ENCODE measurements at regions not wholly inside any gene's neighbourhood (a gene's known extent, or its start where the extent isn't known, plus 50 kb on each side); places are given as distances from the start of the nearest gene placed in this dataset.

DNA sequence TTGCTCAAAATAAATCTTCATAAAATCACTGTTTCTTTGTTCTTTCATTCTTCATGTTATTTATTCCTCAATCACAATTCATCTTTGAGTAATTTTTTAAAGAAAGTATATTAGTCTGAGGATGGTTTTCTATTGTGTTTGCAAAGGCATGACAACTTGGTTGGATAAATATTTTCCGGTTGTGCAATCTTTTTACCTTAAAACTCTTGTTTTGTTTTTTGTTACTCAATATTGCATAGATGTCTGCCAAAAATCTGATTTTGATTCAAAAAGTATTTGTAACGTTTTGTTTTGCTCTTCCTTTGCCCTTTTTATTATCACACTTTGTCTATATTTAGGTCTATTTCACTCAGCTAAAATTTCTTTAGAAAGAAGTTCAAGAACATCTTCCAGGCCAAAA lies 86.2 kb upstream of the SYT1 start:
- H3K27ac ChIP-seq = no peak overlapping the region
- CTCF ChIA-PET = no interaction called here
- TF ChIP-seq, protein P1, sequence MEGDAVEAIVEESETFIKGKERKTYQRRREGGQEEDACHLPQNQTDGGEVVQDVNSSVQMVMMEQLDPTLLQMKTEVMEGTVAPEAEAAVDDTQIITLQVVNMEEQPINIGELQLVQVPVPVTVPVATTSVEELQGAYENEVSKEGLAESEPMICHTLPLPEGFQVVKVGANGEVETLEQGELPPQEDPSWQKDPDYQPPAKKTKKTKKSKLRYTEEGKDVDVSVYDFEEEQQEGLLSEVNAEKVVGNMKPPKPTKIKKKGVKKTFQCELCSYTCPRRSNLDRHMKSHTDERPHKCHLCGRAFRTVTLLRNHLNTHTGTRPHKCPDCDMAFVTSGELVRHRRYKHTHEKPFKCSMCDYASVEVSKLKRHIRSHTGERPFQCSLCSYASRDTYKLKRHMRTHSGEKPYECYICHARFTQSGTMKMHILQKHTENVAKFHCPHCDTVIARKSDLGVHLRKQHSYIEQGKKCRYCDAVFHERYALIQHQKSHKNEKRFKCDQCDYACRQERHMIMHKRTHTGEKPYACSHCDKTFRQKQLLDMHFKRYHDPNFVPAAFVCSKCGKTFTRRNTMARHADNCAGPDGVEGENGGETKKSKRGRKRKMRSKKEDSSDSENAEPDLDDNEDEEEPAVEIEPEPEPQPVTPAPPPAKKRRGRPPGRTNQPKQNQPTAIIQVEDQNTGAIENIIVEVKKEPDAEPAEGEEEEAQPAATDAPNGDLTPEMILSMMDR (conservative IDR thresholded peaks at IDR 0.05; ENCODE audit: low read depth) = no peak
- no peak for DNase-seq (ENCODE audit: low spot score)
- POLR2A ChIA-PET (ENCODE audit: low non-redundant PET) = no interaction called here

DNA sequence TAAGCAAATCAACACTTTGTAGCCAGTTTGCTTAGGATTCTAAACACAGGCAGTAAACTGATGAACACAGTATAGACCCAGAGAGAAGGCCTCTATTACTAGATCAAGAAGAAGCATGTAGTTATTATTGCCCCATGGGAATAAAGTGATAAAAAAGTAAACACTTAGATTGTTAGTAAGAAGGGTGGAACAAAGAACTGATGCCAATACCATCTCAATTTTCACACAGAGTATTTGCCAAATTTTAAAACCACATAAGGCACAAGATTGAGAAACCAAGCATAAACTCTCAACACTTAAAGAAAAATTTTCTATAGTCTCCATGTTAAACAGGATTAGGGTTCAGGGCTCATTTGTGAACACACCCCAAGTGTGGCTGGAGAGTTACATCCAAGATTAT lies 77.0 kb upstream of the SYT1 start:
- TF ChIP-seq, protein P1 (conservative IDR thresholded peaks at IDR 0.05; ENCODE audit: low read depth) = no peak
- DNase-seq (ENCODE audit: low spot score) = no peak
- CTCF ChIA-PET = no interaction called here
- no peak overlapping the region for H3K27ac ChIP-seq
- POLR2A ChIA-PET (ENCODE audit: low non-redundant PET) = no interaction called here

DNA sequence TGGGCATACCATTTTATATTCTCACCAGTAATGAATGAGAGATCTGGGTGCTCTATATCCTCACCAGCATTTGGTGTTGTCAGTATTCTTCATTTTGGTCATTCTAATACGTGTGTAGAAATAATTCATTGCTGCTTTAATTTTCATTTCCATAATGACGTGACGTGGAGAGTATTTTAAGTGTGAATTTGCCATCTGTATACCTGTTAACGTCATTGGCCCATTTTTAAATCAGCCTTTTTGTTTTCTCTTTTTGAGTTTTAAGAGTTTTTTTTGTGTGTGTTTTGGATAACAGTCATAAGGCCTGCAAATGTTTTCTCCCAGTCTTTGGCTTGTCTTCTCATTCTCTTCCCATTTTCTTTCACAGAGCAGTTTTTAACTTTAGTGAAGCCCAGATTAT lies 74.4 kb upstream of the SYT1 start:
- H3K27ac ChIP-seq = no peak overlapping the region
- DNase-seq (ENCODE audit: low spot score) = no peak
- POLR2A ChIA-PET (ENCODE audit: low non-redundant PET) = no interaction called here
- CTCF ChIA-PET = no interaction called here
- TF ChIP-seq, protein P1 (conservative IDR thresholded peaks at IDR 0.05; ENCODE audit: low read depth) = no peak

DNA sequence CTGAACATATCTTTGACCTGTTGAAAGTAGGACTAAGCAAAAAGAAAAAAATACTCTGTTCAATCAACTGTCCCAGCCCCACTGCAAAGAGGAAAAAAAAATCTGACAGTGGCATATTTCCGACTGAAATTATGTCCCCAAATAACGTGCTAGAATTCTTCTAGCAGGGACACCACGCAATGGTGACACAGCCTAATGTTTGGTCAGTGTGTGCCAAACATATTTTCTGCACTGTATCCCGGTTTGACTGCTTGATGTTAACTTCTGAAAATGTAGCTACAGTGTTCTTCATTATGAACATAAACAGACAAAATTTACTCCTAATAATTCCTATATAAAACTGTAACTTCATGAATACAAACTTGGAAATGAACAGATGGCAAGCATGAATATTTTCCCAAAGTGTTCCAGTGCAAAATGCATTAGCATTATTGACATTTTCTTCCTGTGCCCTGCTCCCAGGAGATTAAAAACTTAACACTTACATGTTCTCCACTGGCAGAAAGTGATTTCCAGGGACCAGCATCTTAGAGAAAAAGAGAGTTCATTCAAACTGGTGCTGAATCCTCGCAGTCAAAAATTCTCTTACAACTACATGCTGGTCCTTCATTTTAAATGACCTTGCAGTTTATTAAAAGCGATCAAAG lies 72.4 kb upstream of the SYT1 start:
- ChIA-PET POLR2A (ENCODE audit: low non-redundant PET) (no interaction called here), CTCF (no interaction called here)
- no peak for DNase-seq (ENCODE audit: low spot score)
- TF ChIP-seq, protein P1 (conservative IDR thresholded peaks at IDR 0.05; ENCODE audit: low read depth) = no peak
- no peak overlapping the region for H3K27ac ChIP-seq

DNA sequence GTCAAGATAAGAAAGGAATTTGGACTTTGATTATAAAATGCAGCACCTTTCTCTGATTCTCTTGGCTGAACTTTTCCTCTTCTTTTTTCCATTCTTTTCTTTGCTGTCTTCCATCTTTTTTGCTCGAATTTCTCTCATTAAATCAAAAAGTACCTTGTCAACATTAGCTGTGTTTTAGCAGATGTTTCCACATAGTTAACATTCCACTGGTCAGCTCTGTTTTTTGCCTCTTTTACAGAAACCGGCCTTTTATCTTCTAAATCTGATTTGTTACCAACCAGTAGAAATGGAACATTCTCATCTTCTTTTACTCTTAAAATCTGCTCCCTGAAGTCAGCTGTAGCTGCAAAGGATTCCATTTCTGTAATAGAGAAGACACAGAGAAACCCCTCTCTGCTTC lies 71.1 kb upstream of the SYT1 start:
- ChIA-PET CTCF (no interaction called here), POLR2A (ENCODE audit: low non-redundant PET) (no interaction called here)
- TF ChIP-seq, protein P1 (conservative IDR thresholded peaks at IDR 0.05; ENCODE audit: low read depth) = no peak
- no peak for DNase-seq (ENCODE audit: low spot score)
- H3K27ac ChIP-seq = no peak overlapping the region

DNA sequence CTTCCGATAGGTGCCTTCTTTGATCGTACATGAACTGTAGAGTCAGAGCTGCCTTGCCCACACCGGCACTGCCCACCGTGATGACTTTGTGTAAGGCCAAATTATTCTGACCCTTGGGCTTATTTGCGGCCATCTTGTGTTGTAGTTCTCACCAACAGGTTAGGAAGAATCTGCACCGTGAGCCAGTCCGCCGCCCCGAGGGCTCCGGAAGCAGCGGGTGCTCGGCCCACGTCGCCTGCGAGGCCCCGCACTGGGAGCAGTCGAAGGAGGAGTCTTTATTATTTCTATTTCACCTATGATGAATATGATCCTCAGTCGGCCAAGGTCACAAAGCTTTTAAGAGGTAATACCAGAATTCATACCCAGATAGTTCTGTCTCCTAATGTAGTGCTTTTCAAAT lies 70.6 kb upstream of the SYT1 start:
- TF ChIP-seq, protein P1 (conservative IDR thresholded peaks at IDR 0.05; ENCODE audit: low read depth) = no peak
- ChIA-PET POLR2A (ENCODE audit: low non-redundant PET) (no interaction called here), CTCF (no interaction called here)
- no peak overlapping the region for H3K27ac ChIP-seq
- DNase-seq (ENCODE audit: low spot score) = no peak

Measured in RWPE1 (cell line).